Endodermal cell (in vitro differentiated cells): ENCODE measurements at regions not wholly inside any gene's neighbourhood (a gene's known extent, or its start where the extent isn't known, plus 50 kb on each side); places are given as distances from the start of the nearest gene placed in this dataset.

ENCODE experiments used
- DNase-seq: peaks from one replicate; pipeline ENCODE4 v3.0.0-alpha.2; 2017
- H3K27ac ChIP-seq: 2 replicates; pipeline ENCODE4 v1.5.1; 2013; ENCODE audit warnings: mild to moderate bottlenecking, low read depth, low read length, moderate library complexity
- H3K27me3 ChIP-seq: 2 replicates; pipeline ENCODE4 v1.6.1; 2013; ENCODE audit warnings: mild to moderate bottlenecking, low read length, moderate library complexity; ENCODE audit not compliant: insufficient read depth, control insufficient read depth, poor library complexity, severe bottlenecking
- H3K36me3 ChIP-seq: 2 replicates; pipeline ENCODE4 v1.7.0; 2013; ENCODE audit warnings: mild to moderate bottlenecking, low read length, moderate library complexity; ENCODE audit not compliant: control insufficient read depth, insufficient read depth
- H3K4me1 ChIP-seq: one replicate; pipeline ENCODE4 v1.7.0; 2013; ENCODE audit warnings: low read length; ENCODE audit not compliant: control insufficient read depth, insufficient read depth
- H3K4me3 ChIP-seq: 2 replicates; pipeline ENCODE4 v1.5.1; 2013; ENCODE audit warnings: mild to moderate bottlenecking, low read length, moderate library complexity
- H3K9ac ChIP-seq: 2 replicates; pipeline ENCODE4 v1.6.1; 2013; ENCODE audit warnings: mild to moderate bottlenecking, low read length, moderate library complexity; ENCODE audit not compliant: poor library complexity, severe bottlenecking; ENCODE audit errors: extremely low read depth
- H3K9me3 ChIP-seq: 2 replicates; pipeline ENCODE4 v1.6.1; 2013; ENCODE audit warnings: mild to moderate bottlenecking, low read length, moderate library complexity; ENCODE audit not compliant: control insufficient read depth
- H3K27ac Mint-ChIP-seq: 2 replicates; pipeline ENCODE4 v1.8.0; 2020; ENCODE audit warnings: mixed read lengths
- H3K27me3 Mint-ChIP-seq: 2 replicates; pipeline ENCODE4 v1.8.0; 2021; ENCODE audit warnings: mild to moderate bottlenecking, mixed read lengths; ENCODE audit not compliant: insufficient read depth
- H3K36me3 Mint-ChIP-seq: 2 replicates; pipeline ENCODE4 v1.8.0; 2020; ENCODE audit warnings: low read depth, mixed read lengths
- H3K4me1 Mint-ChIP-seq: 2 replicates; pipeline ENCODE4 v1.8.0; 2020; ENCODE audit warnings: mixed read lengths
- H3K4me3 Mint-ChIP-seq: 2 replicates; pipeline ENCODE4 v1.8.0; 2020; ENCODE audit warnings: mild to moderate bottlenecking, moderate library complexity, mixed read lengths
- H3K9me3 Mint-ChIP-seq: 2 replicates; pipeline ENCODE4 v1.8.0; 2020; ENCODE audit warnings: mild to moderate bottlenecking, mixed read lengths
- WGBS, 2 experiments: methylation state at CpG; one replicate each; pipeline versions ENCODE4 v1.1.5 to v1.1.7; 2013; ENCODE audit warnings: missing lambda C conversion rate in 2 of 2, mixed read lengths in 1 of 2; ENCODE audit not compliant: insufficient coverage in 1 of 2, insufficient read length in 1 of 2; 5-methylcytosine and 5-hydroxymethylcytosine counted together
- TF ChIP-seq, protein P1 (sequence below): fragments of 200-600 bp; sonication (generic); conservative IDR thresholded peaks from 2 replicates; pipeline ENCODE4 v1.5.0; 2021; ENCODE audit warnings: antibody characterized with exemption, mild to moderate bottlenecking

DNA sequence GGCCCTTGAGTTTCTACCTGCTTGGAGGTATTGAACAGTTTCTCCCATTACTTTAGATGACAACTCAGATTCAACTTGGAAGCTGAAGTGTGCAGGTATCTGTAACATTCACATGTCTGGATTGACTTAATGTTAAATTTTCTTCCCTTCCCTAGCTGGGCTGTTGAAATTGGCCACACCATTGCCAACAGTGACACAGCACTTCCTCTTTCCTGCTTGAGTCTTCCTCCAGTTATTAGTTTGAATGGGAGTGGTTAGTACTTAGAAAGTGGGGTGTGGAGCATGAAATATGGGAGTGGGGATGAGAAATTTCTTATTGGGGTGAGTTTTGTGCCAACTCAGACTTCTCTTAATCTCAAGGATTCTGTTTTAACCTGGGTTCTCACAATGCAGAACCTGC, 454.9 kb downstream of the KCNJ2 start:
- H3K27me3 ChIP-seq: no peaks in the 10 kb centered on the region
- Mint-ChIP-seq H3K36me3 (no peaks in the 10 kb centered on the region), H3K9me3 (no peaks in the 10 kb centered on the region), H3K4me1 (no peaks in the 10 kb centered on the region), H3K27me3 (no peaks in the 10 kb centered on the region), H3K27ac (no peak overlapping the region), H3K4me3 (no peak overlapping the region)
- no peaks in the 10 kb centered on the region for H3K4me1 ChIP-seq
- no peak for DNase-seq
- TF ChIP-seq, protein P1, sequence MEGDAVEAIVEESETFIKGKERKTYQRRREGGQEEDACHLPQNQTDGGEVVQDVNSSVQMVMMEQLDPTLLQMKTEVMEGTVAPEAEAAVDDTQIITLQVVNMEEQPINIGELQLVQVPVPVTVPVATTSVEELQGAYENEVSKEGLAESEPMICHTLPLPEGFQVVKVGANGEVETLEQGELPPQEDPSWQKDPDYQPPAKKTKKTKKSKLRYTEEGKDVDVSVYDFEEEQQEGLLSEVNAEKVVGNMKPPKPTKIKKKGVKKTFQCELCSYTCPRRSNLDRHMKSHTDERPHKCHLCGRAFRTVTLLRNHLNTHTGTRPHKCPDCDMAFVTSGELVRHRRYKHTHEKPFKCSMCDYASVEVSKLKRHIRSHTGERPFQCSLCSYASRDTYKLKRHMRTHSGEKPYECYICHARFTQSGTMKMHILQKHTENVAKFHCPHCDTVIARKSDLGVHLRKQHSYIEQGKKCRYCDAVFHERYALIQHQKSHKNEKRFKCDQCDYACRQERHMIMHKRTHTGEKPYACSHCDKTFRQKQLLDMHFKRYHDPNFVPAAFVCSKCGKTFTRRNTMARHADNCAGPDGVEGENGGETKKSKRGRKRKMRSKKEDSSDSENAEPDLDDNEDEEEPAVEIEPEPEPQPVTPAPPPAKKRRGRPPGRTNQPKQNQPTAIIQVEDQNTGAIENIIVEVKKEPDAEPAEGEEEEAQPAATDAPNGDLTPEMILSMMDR: no peak
- H3K9ac ChIP-seq: no peak overlapping the region
- H3K36me3 ChIP-seq: no peaks in the 10 kb centered on the region
- H3K4me3 ChIP-seq: no peak overlapping the region
- H3K9me3 ChIP-seq: no peaks in the 10 kb centered on the region
- no peak overlapping the region for H3K27ac ChIP-seq

DNA sequence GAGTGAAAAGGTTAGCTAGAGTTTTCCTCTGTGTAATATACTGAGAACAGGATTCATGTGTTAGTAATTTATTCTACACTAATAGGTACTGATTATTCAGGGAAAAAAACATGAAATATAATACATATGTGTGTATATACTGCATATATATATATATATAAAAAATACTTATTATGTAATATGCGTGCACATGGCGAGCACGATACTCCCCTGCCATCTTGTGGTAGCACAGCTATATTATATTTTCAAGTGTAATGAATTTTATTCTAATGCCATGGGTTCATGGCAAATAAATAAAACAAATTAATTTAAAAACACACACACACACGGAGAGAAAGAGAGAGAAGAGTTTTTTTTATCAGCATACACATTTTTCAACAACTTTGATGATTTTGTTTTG, 460.6 kb downstream of the KCNJ2 start:
- no peak overlapping the region for H3K27ac ChIP-seq
- H3K36me3 ChIP-seq: no peaks in the 10 kb centered on the region
- no peaks in the 10 kb centered on the region for H3K4me1 Mint-ChIP-seq
- no peak overlapping the region for H3K4me3 Mint-ChIP-seq
- H3K4me1 ChIP-seq: no peaks in the 10 kb centered on the region
- no peaks in the 10 kb centered on the region for H3K27me3 ChIP-seq
- H3K9me3 ChIP-seq: no peaks in the 10 kb centered on the region
- WGBS, 2 experiments: no CpG with 5 or more reads among the region's 4 CpGs
- H3K9ac ChIP-seq: no peak overlapping the region
- H3K27ac Mint-ChIP-seq: no peak overlapping the region
- TF ChIP-seq, protein P1: no peak
- no peak overlapping the region for H3K4me3 ChIP-seq
- H3K9me3 Mint-ChIP-seq: no peaks in the 10 kb centered on the region
- no peaks in the 10 kb centered on the region for H3K36me3 Mint-ChIP-seq
- H3K27me3 Mint-ChIP-seq: no peaks in the 10 kb centered on the region
- no peak for DNase-seq

DNA sequence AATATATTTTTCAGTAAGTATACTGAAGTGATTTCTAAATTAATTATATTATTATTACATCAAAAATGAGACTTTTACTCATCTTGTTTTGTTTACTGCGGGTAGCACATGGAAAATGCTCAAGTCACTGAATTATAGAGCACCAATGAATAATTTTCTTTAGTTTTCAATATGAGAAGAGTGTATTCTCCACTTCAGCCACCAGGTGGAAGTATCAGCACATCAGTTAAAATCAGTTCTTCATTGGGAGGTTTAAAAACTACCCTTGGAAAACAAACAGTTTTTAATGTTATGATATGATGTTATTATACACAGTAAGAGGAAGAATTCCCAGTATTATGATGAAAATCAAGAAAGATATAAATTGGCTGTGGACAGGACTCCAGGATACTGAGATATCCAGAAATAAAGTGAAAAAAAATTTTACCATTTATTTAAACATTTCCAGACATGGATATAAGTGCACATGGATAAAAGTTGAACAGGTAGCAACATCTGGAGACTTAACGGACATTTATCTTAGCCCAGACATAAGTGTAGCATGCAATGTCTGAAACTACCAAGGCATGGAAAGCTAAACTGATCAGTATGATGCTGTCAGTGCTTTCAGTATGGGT, 467.3 kb downstream of the KCNJ2 start:
- Histone ChIP-seq H3K27ac (no peak overlapping the region), H3K4me3 (no peak overlapping the region), H3K9ac (no peak overlapping the region), H3K4me1 (no peaks in the 10 kb centered on the region), H3K9me3 (no peaks in the 10 kb centered on the region), H3K27me3 (no peaks in the 10 kb centered on the region), H3K36me3 (no peaks in the 10 kb centered on the region)
- Mint-ChIP-seq H3K4me1 (no peaks in the 10 kb centered on the region), H3K9me3 (no peaks in the 10 kb centered on the region), H3K36me3 (no peaks in the 10 kb centered on the region), H3K27ac (no peak overlapping the region), H3K27me3 (no peaks in the 10 kb centered on the region), H3K4me3 (no peak overlapping the region)
- TF ChIP-seq, protein P1: peak; percentile 86
- no peak for DNase-seq
- WGBS, 2 experiments: 35 to 67% methylated on average over 1 to 2 of the region's 2 CpGs
